Astrocyte of the spinal cord (primary cell): ENCODE measurements at regions not wholly inside any gene's neighbourhood (a gene's known extent, or its start where the extent isn't known, plus 50 kb on each side); places are given as distances from the start of the nearest gene placed in this dataset.
"Not testable (repeated sequence)": the region's sequence is repeated elsewhere in the genome, so short reads cannot be mapped to it uniquely, and the experiment has no call there.

Source experiments
- DNase-seq: peaks from one replicate; pipeline ENCODE4 v3.0.0; 2011; ENCODE audit warnings: low read depth, low spot score
- H3K4me3 ChIP-seq: 2 replicates; pipeline ENCODE4 v1.5.1; 2011; ENCODE audit warnings: low read depth, mild to moderate bottlenecking, low read length, moderate library complexity
- CTCF ChIP-seq: IDR thresholded peaks from 2 replicates; pipeline ENCODE4 v1.5.1; 2012; ENCODE audit warnings: low read depth, mild to moderate bottlenecking, low read length, inconsistent platforms
- in situ Hi-C: cut with HindIII; loops from 2 replicates; pipeline ENCODE4 v1.10.0; 2017; ENCODE audit warnings: low sequenced_read_pairs

- no peak for TF ChIP-seq CTCF
- in situ Hi-C loops: no loop called here
- no peak for DNase-seq
- no peak overlapping the region for H3K4me3 ChIP-seq
Observed at GRCh38 chr14:83713732-83714131, 1816.2 kb upstream of the FLRT2 start.

- DNase-seq: no peak
- no peak for TF ChIP-seq CTCF
- in situ Hi-C loops: no loop called here
Observed at GRCh38 chr14:83714151-83714550, 1815.8 kb upstream of the FLRT2 start.

GRCh38 chr14:83719435-83719834 is 1810.5 kb upstream of the FLRT2 start:
- in situ Hi-C loops: not testable (repeated sequence)

More at GRCh38 chr14:83714151-83714550, 1815.8 kb upstream of the FLRT2 start:
- H3K4me3 ChIP-seq: no peak overlapping the region

GRCh38 chr14:83733670-83734069 is 1796.3 kb upstream of the FLRT2 start:
- in situ Hi-C loops: no loop called here
- H3K4me3 ChIP-seq: no peak overlapping the region
- no peak for DNase-seq
- TF ChIP-seq CTCF: no peak

More at GRCh38 chr14:83719435-83719834, 1810.5 kb upstream of the FLRT2 start:
- not testable (repeated sequence) for DNase-seq, H3K4me3 ChIP-seq

- no peak overlapping the region for H3K4me3 ChIP-seq
- TF ChIP-seq CTCF: no peak
- in situ Hi-C loops: no loop called here
- no peak for DNase-seq
Observed at GRCh38 chr14:83734431-83734830, 1795.5 kb upstream of the FLRT2 start.

- in situ Hi-C loops: no loop called here
- no peak for TF ChIP-seq CTCF
- no peak overlapping the region for H3K4me3 ChIP-seq
- no peak for DNase-seq
Observed at GRCh38 chr14:83741269-83741668, 1788.7 kb upstream of the FLRT2 start.

- DNase-seq: no peak
- TF ChIP-seq CTCF: no peak
- no peak overlapping the region for H3K4me3 ChIP-seq
- in situ Hi-C loops: no loop called here
Observed at GRCh38 chr14:83744224-83744623, 1785.7 kb upstream of the FLRT2 start.
